ENCODE measurements at regions not wholly inside any gene's neighbourhood (a gene's known extent, or its start where the extent isn't known, plus 50 kb on each side); places are given as distances from the start of the nearest gene placed in this dataset.

GRCh38 chr10:121187391-121187790 lies 336.2 kb downstream of the WDR11 start:
- TF ChIP-seq, protein P1, sequence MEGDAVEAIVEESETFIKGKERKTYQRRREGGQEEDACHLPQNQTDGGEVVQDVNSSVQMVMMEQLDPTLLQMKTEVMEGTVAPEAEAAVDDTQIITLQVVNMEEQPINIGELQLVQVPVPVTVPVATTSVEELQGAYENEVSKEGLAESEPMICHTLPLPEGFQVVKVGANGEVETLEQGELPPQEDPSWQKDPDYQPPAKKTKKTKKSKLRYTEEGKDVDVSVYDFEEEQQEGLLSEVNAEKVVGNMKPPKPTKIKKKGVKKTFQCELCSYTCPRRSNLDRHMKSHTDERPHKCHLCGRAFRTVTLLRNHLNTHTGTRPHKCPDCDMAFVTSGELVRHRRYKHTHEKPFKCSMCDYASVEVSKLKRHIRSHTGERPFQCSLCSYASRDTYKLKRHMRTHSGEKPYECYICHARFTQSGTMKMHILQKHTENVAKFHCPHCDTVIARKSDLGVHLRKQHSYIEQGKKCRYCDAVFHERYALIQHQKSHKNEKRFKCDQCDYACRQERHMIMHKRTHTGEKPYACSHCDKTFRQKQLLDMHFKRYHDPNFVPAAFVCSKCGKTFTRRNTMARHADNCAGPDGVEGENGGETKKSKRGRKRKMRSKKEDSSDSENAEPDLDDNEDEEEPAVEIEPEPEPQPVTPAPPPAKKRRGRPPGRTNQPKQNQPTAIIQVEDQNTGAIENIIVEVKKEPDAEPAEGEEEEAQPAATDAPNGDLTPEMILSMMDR (IDR thresholded peaks at IDR 0.05) = peak in 1 of 7 experiments; percentile 3
- no peak for TF ChIP-seq POLR2A (IDR thresholded peaks at IDR 0.05)
